ENCODE measurements at regions not wholly inside any gene's neighbourhood (a gene's known extent, or its start where the extent isn't known, plus 50 kb on each side); places are given as distances from the start of the nearest gene placed in this dataset.

DNA sequence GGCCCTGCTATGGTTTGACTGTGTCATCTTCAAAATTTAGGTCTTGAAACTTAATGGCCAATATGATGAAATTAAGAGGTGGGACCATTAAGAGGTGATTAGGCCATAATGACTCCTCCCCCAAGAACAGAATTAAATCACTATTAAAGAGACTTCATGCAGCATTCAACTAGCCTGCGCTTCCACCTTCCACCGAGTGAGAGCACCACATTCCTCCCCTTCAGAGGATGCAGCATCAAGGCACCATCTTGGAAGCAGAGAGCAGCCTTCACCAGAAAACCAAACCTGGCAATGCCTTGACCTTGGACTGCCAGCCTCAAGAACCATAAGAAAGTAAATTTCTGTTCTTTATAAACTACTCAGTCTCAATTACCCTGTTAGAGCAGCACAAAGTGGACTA lies 371.1 kb upstream of the NFE2L3 start:
- TF ChIP-seq, protein P1, sequence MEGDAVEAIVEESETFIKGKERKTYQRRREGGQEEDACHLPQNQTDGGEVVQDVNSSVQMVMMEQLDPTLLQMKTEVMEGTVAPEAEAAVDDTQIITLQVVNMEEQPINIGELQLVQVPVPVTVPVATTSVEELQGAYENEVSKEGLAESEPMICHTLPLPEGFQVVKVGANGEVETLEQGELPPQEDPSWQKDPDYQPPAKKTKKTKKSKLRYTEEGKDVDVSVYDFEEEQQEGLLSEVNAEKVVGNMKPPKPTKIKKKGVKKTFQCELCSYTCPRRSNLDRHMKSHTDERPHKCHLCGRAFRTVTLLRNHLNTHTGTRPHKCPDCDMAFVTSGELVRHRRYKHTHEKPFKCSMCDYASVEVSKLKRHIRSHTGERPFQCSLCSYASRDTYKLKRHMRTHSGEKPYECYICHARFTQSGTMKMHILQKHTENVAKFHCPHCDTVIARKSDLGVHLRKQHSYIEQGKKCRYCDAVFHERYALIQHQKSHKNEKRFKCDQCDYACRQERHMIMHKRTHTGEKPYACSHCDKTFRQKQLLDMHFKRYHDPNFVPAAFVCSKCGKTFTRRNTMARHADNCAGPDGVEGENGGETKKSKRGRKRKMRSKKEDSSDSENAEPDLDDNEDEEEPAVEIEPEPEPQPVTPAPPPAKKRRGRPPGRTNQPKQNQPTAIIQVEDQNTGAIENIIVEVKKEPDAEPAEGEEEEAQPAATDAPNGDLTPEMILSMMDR (IDR thresholded peaks at IDR 0.05), result no peak
- no peak for TF ChIP-seq POLR2A (IDR thresholded peaks at IDR 0.05)
